ENCODE measurements at regions not wholly inside any gene's neighbourhood (a gene's known extent, or its start where the extent isn't known, plus 50 kb on each side); places are given as distances from the start of the nearest gene placed in this dataset.

- H3K4me1 ChIP-seq (ENCODE audit: insufficient read depth, low read length): no peaks in the 10 kb centered on the region
- no peak overlapping the region for H2AFZ ChIP-seq (ENCODE audit: low read depth, low read length)
- no peak overlapping the region for H3K4me3 ChIP-seq (ENCODE audit: low read depth in 1 of 2, low read length in 2 of 2)
- H3K27ac ChIP-seq (ENCODE audit: low read length): no peak overlapping the region
- no peaks in the 10 kb centered on the region for H3K27me3 ChIP-seq (ENCODE audit: insufficient read depth, low read length, poor library complexity)
- ATAC-seq (ENCODE audit: insufficient read depth, low read depth) (no peak), DNase-seq (no peak)
- no peak overlapping the region for H3K9ac ChIP-seq (ENCODE audit: low read depth, low read length)
- H4K20me1 ChIP-seq (ENCODE audit: insufficient read depth, low read length): no peaks in the 10 kb centered on the region
- no peaks in the 10 kb centered on the region for H3K9me3 ChIP-seq (ENCODE audit: insufficient read depth, low read length, severe bottlenecking)
- no peak overlapping the region for H3K4me2 ChIP-seq (ENCODE audit: insufficient read depth, low read length)
- H3K79me2 ChIP-seq (ENCODE audit: insufficient read depth, low read length): no peaks in the 10 kb centered on the region
- TF ChIP-seq EZH2 (IDR thresholded peaks at IDR 0.05; ENCODE audit: borderline replicate concordance, low read depth, low read length, severe bottlenecking) (no peak), CTCF (IDR thresholded peaks at IDR 0.05; ENCODE audit: borderline replicate concordance, extremely low read depth, low read length, poor library complexity, severe bottlenecking) (no peak)
- no peaks in the 10 kb centered on the region for H3K36me3 ChIP-seq (ENCODE audit: insufficient read depth, low read length)
These were observed 257.8 kb upstream of the TARS1 start for GRCh38 chr5:33182986-33183385.

- no peak overlapping the region for H3K4me2 ChIP-seq (ENCODE audit: insufficient read depth, low read length)
- no peak for TF ChIP-seq CTCF (IDR thresholded peaks at IDR 0.05; ENCODE audit: borderline replicate concordance, extremely low read depth, low read length, poor library complexity, severe bottlenecking)
- no peak for TF ChIP-seq EZH2 (IDR thresholded peaks at IDR 0.05; ENCODE audit: borderline replicate concordance, low read depth, low read length, severe bottlenecking)
- no peak overlapping the region for H3K4me3 ChIP-seq (ENCODE audit: low read depth in 1 of 2, low read length in 2 of 2)
- no peak overlapping the region for H3K27ac ChIP-seq (ENCODE audit: low read length)
- H3K36me3 ChIP-seq (ENCODE audit: insufficient read depth, low read length): no peaks in the 10 kb centered on the region
- no peaks in the 10 kb centered on the region for H3K27me3 ChIP-seq (ENCODE audit: insufficient read depth, low read length, poor library complexity)
- H4K20me1 ChIP-seq (ENCODE audit: insufficient read depth, low read length): no peaks in the 10 kb centered on the region
- no peak overlapping the region for H2AFZ ChIP-seq (ENCODE audit: low read depth, low read length)
- ATAC-seq (ENCODE audit: insufficient read depth, low read depth) (no peak), DNase-seq (no peak)
- H3K79me2 ChIP-seq (ENCODE audit: insufficient read depth, low read length): no peaks in the 10 kb centered on the region
- H3K9ac ChIP-seq (ENCODE audit: low read depth, low read length): no peak overlapping the region
- no peaks in the 10 kb centered on the region for H3K4me1 ChIP-seq (ENCODE audit: insufficient read depth, low read length)
- H3K9me3 ChIP-seq (ENCODE audit: insufficient read depth, low read length, severe bottlenecking): no peaks in the 10 kb centered on the region
These were observed 256.4 kb upstream of the TARS1 start for GRCh38 chr5:33184367-33184766.

- Histone ChIP-seq H4K20me1 (ENCODE audit: insufficient read depth, low read length) (no peaks in the 10 kb centered on the region), H3K9me3 (ENCODE audit: insufficient read depth, low read length, severe bottlenecking) (no peaks in the 10 kb centered on the region), H3K79me2 (ENCODE audit: insufficient read depth, low read length) (no peaks in the 10 kb centered on the region), H3K4me1 (ENCODE audit: insufficient read depth, low read length) (no peaks in the 10 kb centered on the region), H2AFZ (ENCODE audit: low read depth, low read length) (no peak overlapping the region), H3K27me3 (ENCODE audit: insufficient read depth, low read length, poor library complexity) (no peaks in the 10 kb centered on the region), H3K36me3 (ENCODE audit: insufficient read depth, low read length) (no peaks in the 10 kb centered on the region), H3K4me3 (ENCODE audit: low read depth in 1 of 2, low read length in 2 of 2) (no peak overlapping the region), H3K9ac (ENCODE audit: low read depth, low read length) (no peak overlapping the region), H3K27ac (ENCODE audit: low read length) (no peak overlapping the region), H3K4me2 (ENCODE audit: insufficient read depth, low read length) (no peak overlapping the region)
- no peak for DNase-seq
- ATAC-seq (ENCODE audit: insufficient read depth, low read depth): no peak
- TF ChIP-seq CTCF (IDR thresholded peaks at IDR 0.05; ENCODE audit: borderline replicate concordance, extremely low read depth, low read length, poor library complexity, severe bottlenecking): no peak
- TF ChIP-seq EZH2 (IDR thresholded peaks at IDR 0.05; ENCODE audit: borderline replicate concordance, low read depth, low read length, severe bottlenecking): no peak
These were observed 252.7 kb upstream of the TARS1 start for GRCh38 chr5:33188089-33188488.

- no peaks in the 10 kb centered on the region for H3K27me3 ChIP-seq (ENCODE audit: insufficient read depth, low read length, poor library complexity)
These were observed 245.9 kb upstream of the TARS1 start for GRCh38 chr5:33194914-33195313.

More at GRCh38 chr5:33194914-33195313, 245.9 kb upstream of the TARS1 start:
- no peaks in the 10 kb centered on the region for H3K4me1 ChIP-seq (ENCODE audit: insufficient read depth, low read length)
- H3K4me2 ChIP-seq (ENCODE audit: insufficient read depth, low read length): no peak overlapping the region
- no peak overlapping the region for H3K9ac ChIP-seq (ENCODE audit: low read depth, low read length)
- DNase-seq (no peak), ATAC-seq (ENCODE audit: insufficient read depth, low read depth) (no peak)
- TF ChIP-seq CTCF (IDR thresholded peaks at IDR 0.05; ENCODE audit: borderline replicate concordance, extremely low read depth, low read length, poor library complexity, severe bottlenecking): no peak
- no peaks in the 10 kb centered on the region for H3K9me3 ChIP-seq (ENCODE audit: insufficient read depth, low read length, severe bottlenecking)
- H3K4me3 ChIP-seq (ENCODE audit: low read depth in 1 of 2, low read length in 2 of 2): no peak overlapping the region
- H3K79me2 ChIP-seq (ENCODE audit: insufficient read depth, low read length): no peaks in the 10 kb centered on the region
- H3K36me3 ChIP-seq (ENCODE audit: insufficient read depth, low read length): no peaks in the 10 kb centered on the region
- H2AFZ ChIP-seq (ENCODE audit: low read depth, low read length): no peak overlapping the region
- no peaks in the 10 kb centered on the region for H4K20me1 ChIP-seq (ENCODE audit: insufficient read depth, low read length)
- H3K27ac ChIP-seq (ENCODE audit: low read length): no peak overlapping the region
